Cerebellar nuclear complex (tissue), 1 donor: ENCODE measurements at regions not wholly inside any gene's neighbourhood (a gene's known extent, or its start where the extent isn't known, plus 50 kb on each side); places are given as distances from the start of the nearest gene placed in this dataset.

Experiments
- DNase-seq, 2 experiments: peaks; one replicate each; lab custom pipeline; 2025; lab: John Stamatoyannopoulos, UW

DNA sequence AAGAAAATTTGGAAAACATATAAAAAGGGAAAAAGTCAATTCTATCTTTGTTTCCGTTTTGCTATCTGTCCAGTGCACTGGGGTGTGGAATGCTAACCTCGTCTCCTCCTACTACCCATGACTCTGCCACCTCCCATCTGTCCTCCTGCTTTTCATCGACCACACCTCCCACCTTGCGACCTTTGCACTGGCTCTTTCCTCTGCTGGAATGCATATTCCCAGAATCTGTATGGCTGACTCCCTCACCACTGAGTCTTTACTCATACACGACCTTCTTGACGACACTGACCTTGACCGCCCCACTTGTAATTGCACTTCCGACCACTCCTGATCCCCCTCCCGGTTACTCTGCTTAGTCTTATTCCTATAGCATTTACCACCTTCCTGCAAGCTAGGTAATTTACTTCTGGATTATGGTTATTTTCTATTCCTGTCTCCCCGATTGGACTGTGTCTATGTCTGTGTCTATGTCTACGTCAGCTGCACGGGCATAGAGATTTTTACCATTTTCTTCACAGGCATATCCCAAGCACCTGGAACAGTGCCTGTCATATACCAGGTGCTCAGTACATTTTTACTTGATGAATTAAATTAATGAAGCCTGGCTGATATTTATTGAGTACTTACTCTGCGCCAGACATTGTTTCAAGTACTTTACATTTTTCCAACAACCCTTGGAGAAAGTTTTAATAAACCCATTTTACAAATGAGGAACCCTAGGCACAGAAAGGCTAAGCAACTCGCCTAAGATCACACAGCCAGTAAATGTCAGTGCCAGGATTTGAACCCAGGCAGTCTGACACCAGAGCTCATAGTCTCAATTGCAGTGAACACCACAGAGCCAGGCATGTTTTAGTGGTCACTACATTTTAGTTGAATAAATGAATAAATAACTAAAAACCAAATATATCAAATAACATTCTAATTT is 54.0 kb upstream of the SLC22A11 start:
- DNase-seq = no peak

DNA sequence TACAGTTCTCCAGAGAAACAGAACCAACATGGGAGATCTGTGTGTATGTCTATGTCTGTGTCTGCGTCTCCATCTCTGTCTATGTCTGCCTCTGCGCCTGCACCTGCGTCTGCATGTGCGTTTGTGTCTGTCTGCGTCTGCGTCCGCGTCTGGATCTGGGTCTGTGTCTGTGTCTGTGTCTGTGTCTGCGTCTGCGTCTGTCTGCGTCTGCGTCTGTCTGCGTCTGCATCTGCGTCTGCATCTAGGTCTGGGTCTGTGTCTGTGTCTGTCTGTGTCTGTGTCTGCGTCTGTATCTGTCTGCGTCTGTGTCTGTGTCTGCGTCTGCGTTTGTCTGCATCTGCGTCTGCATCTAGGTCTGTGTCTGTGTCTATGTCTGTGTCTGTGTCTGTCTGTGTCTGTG is 53.1 kb upstream of the SLC22A11 start:
- no peak for DNase-seq

DNA sequence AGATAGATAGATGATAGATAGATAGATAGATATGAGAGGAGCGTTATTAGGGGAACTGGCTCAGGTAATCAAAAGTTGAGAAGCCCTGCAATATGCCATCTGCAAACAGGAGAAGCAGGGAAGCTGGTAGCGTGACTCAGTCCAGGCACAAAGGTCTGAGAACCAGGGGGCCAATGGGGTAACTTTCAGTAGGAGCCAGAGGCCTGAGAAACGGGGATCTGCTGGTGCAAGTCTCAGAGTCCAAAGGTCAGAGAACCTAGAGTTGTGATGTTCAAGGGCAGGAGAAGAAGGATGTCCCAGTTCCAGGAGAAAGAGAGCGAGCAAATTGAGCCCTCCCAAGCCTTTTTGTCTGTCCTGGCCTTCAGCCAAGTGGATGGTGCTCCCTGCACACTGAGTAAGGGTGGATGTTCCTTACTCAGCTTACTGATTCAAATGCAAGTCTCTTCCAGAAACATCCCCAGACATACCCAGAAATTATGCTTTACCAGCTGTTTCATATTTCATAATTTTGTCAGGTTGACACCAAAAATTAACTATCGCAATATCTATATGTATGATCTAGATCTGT is 52.5 kb upstream of the SLC22A11 start:
- no peak for DNase-seq

DNA sequence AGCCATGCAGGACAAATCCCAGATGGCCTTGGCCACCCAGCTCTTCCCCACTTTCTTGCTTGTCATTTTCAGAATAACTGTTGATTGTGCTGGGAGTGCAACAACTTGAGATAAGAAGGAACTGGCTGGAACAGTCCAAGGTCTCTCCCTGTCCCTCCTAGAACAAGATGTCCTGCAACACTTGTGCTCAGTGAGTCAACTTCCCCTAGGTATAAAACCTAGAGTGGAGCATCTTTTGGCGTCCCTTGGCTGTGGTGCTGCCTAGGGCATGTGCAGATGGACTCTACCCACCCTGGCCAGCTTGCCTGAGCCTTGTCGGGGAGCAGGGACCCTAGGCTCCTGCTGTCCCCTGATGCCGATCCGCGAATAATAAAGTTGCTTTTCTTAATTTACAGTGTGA is 50.7 kb upstream of the SLC22A11 start:
- no peak for DNase-seq
